Fibroblast of villous mesenchyme (primary cell): ENCODE measurements at regions not wholly inside any gene's neighbourhood (a gene's known extent, or its start where the extent isn't known, plus 50 kb on each side); places are given as distances from the start of the nearest gene placed in this dataset. TPM values are rescaled to one million over a fixed set of nuclear protein-coding genes. Genes with fewer than 3 reads are reported as not detected.

Source experiments
- DNase-seq: peaks from one replicate; pipeline ENCODE4 v3.0.0-alpha.2; 2010; ENCODE audit warnings: low read depth
- H3K4me3 ChIP-seq: 2 replicates; pipeline ENCODE4 v1.5.1; 2011; ENCODE audit warnings: low read depth, mild to moderate bottlenecking, low read length
- small RNA-seq: library from RNA; depleted of rRNA; stranded (forward); fragments of <200 nt; gene quantifications from one replicate; pipeline ENCODE3, GENCODE V24; 2012
- TF ChIP-seq, protein P1 (sequence below): IDR thresholded peaks from 2 replicates; pipeline ENCODE4 v1.5.1; 2012; ENCODE audit warnings: low read depth, mild to moderate bottlenecking, low read length; ENCODE audit not compliant: insufficient read depth

GRCh38 chr3:27533718-27534573 is 49.8 kb upstream of the SLC4A7 start:
- no peak overlapping the region for H3K4me3 ChIP-seq
- TF ChIP-seq, protein P1, sequence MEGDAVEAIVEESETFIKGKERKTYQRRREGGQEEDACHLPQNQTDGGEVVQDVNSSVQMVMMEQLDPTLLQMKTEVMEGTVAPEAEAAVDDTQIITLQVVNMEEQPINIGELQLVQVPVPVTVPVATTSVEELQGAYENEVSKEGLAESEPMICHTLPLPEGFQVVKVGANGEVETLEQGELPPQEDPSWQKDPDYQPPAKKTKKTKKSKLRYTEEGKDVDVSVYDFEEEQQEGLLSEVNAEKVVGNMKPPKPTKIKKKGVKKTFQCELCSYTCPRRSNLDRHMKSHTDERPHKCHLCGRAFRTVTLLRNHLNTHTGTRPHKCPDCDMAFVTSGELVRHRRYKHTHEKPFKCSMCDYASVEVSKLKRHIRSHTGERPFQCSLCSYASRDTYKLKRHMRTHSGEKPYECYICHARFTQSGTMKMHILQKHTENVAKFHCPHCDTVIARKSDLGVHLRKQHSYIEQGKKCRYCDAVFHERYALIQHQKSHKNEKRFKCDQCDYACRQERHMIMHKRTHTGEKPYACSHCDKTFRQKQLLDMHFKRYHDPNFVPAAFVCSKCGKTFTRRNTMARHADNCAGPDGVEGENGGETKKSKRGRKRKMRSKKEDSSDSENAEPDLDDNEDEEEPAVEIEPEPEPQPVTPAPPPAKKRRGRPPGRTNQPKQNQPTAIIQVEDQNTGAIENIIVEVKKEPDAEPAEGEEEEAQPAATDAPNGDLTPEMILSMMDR: peak; percentile 64
- DNase-seq: peak; percentile 94

Small RNA genes in the stretch of these regions (small RNA-seq; reads per million reads assigned to genes)
- gene AC098614.2 (not detected), gene RF00019 (not detected)
